Stimulated activated CD4-positive, alpha-beta T cell treated with anti-CD3 and anti-CD28 coated beads, Interleukin-12 subunit alpha, Interleukin-12 subunit beta, amount 100 ng/mL, for 48 hours (primary cell): ENCODE measurements at regions not wholly inside any gene's neighbourhood (a gene's known extent, or its start where the extent isn't known, plus 50 kb on each side); places are given as distances from the start of the nearest gene placed in this dataset.
A peak's percentile ranks its signal among the peaks of the same experiment; 100 is the strongest.

Experiments used
- DNase-seq, 3 donors: peaks; one replicate each; pipeline ENCODE4 v3.0.0-alpha.2; 2020; ENCODE audit warnings: low read depth in 2 of 3, low spot score in 1 of 3

DNA sequence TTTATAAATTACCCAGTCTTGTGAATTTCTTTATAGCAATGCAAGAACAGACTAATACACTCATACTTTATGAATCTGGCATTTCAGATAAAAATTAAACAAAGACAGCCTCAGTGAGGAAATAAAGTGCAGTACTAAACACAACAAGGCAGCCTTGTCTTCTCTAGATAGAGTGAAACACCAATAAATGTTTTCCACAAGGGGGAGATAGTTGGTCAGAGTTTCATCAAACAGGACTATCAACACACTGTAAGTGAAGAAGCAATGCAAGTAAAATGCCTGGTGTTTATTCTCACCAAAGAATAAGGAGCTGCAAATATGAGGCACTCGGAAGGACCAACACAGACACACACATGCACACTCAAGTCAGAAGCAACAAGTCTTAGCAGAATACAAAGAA lies 62.8 kb downstream of the FAM9B start:
- no peak for DNase-seq

- DNase-seq: no peak
These were observed 64.5 kb downstream of the FAM9B start for GRCh38 chrX:8969378-8969777.

DNA sequence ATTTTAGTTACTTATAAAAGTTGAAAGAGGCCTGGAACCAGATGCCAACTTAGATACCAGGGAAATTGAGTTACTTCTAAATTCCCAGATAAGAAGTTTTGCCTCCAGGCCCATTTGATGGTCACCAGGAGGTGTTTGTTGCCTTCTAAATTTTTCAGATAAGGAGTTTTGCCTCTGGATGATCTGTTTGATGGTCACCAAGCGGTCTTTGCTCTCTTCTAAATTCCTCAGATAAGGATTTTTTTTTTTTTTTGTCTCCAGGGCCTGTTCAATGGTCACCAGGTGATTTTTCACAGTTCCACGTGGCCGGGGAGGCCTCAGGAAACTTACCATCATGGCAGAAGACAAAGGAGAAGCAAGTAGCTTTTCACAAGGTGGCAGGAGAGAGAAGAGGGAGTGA lies 66.5 kb downstream of the FAM9B start:
- no peak for DNase-seq

DNA sequence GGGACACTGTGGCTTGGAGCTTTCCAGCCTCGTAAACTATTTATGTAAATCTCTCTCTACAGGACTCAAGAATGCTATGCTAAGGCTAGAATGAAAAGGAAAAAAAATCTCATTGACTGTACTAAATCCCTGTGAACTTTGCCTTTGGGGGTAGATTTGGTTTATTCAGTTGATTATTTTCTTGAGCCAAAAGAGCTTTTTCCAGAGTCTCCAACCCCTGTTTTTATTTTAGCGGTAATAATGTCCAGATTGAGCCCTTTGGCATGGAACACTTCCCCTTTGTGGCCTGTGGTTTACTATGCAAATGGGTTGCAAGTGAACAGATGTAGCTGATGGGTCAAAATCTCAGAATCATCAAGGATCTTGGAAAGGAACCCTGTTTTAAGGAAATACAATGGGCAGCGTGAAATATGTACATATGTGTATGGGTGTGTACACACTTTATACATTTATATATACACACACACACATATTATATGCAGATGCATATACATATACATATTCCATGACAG lies 72.9 kb downstream of the FAM9B start:
- no peak for DNase-seq

DNA sequence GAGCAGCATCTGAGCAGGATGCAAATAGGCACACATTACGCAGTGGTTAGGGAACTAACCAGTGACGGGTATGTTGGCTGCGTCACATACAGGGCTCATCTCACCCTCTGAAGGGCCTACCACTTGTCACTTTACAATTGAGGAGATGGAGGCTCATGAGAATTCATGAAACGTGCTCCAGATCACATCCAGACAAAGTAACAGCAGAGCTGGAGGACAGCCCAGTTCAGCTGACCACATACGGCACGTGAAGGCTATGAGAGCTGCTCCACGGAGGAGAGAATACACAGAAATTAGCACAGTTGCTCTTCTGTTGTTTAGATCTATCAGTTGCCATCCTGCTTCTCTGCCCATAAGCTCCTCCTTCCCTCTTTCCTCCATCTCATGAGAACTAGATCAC lies 78.4 kb downstream of the FAM9B start:
- DNase-seq: no peak

- DNase-seq: no peak
These were observed 87.4 kb downstream of the FAM9B start for GRCh38 chrX:8946563-8946962.

- no peak for DNase-seq
These were observed 94.6 kb downstream of the FAM9B start for GRCh38 chrX:8939322-8939721.

GRCh38 chrX:8927701-8928100 lies 106.2 kb downstream of the FAM9B start:
- DNase-seq: no peak

GRCh38 chrX:8927066-8927635 lies 106.8 kb downstream of the FAM9B start:
- DNase-seq: no peak

- DNase-seq: no peak
These were observed 112.3 kb downstream of the FAM9B start for GRCh38 chrX:8921615-8922014.

DNA sequence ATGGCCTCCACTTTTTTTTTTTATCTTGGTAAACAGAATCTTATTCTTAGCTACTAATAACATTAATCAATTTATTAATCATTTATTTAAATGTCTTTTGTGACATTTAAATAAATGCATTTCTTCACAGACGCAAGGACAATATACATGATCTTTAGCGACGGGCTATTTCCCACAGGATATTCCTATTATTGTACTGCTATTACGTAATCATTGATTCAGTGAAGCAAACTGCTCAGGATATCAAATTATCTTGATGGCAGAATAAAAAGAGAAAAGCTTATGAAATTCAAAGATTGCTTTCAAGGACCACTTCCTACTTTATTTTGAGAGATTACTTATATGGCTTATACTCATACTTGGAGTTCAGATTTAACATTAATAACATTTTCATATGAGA lies 114.1 kb downstream of the FAM9B start:
- DNase-seq: no peak

DNA sequence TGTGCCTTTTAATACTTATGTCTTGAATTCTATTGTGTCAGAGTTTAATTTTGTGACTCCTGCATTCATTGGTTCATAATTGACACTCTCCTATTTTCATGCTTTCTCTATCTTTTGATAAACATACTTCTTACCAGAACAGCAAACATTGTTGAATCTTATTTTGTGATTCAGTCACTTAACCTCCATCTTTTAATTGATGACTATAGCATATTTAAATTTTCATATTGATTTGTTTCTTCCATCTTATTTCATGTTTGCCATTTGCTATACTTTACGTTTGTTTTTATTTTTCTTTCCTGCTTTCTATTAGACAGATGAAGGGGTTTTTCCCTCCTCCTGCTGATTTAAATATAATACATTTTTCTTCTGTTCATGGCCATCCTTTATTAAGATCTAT lies 115.5 kb upstream of the FAM9A start:
- no peak for DNase-seq

DNA sequence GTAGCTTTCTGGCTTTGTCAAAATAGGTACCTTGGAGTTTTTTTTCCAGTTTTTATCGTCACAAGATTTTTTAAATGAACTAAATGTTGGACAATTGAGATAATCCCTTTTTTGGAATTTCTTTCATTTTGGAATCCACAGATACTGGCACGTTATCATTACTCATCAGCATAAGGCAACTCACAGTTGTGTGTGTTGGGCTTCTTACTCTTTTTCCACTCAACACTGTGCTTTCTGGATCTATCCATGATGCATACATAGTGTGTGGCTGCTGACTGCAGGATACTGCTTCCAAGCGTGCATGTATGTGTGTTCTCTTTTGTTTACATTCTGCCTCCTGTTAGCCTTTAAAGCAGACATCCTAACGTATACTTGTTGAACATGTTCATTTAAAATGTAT lies 113.5 kb upstream of the FAM9A start:
- no peak for DNase-seq

DNA sequence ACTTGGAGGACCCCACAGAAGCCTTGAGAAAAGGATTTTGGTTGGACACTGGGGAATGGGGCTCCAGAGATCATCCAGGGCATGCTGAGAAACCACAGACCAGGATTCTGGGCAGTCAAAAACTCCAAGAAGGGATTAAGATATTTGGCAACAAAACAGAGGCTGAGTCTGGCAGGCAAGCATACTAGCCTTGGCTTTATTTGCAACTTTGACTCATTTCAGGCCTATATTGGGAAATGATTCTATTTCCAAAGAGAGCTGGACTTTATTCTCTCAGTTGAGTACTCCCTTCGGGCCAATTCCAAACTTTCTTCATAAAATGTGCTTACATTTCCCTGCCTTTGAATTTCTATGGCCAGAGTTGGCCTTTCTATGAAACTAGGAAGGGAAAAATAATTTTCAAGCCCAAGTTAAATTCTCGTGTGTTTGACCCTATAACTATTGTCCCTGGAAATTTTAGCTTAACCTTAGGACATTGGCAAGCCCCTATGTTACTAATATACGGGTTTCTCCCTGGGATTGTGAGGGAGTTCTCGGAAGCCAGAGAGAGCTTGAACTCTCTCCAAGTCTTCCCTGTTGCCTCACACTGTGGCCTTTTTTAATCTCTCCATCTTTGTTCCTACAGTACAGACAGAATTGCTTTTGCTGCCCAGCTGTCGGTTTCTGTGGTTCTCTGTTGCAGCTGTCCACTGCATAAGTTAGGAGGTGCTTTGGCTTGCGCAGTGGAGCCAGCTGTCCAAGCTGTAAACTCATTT lies 112.6 kb upstream of the FAM9A start:
- no peak for DNase-seq

- DNase-seq: no peak
These were observed 106.5 kb upstream of the FAM9A start for GRCh38 chrX:8907688-8908087.

DNA sequence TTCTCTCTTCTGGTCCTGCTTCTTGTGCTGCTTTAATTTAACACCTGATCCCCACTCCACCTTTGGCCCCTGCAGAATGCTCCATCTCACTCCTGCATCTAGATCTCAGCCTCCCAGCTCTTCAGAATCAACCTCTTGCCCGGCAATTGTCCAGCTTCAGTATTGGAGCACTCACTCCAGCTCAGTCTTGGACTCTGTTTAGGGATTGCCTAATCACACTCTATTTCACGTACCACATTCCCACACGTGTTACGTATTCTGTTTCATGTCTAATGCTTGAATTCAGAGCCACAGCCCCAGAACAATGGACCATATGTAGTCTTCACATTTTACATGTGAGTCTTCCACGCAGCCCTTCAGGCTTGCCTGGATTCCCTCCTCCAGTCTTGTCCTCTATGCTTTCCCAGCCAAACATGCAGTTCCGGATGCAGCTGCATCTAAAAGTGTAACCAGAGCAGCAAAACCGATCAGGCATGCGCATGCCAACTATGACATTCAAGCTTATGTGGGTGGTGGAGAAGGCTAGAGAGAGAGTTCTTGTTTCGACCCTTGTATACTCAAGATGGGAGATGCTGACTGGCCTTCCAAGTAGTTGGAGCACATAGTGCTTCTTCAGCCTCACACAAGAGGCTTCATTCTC lies 105.2 kb upstream of the FAM9A start:
- no peak for DNase-seq

GRCh38 chrX:8897259-8897658 lies 96.1 kb upstream of the FAM9A start:
- DNase-seq: no peak

DNA sequence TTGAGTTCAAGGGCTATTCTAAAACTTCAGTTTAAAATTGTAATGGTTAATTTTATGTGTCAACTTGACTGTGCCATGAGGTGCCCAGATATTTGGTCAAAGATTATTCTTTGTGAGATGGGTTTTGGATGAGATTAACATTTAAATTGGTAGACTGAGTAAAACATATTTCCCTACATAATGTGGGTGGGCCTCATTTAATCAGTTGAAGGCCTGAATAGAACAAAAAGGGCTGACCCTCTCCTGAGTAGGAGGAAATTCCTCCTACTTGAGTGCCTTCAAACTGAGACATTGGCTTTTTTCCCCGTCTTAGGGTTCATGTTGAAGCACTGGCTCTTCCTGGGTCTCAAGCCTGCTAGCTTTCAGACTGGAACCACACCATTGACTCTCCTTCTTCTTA lies 89.6 kb upstream of the FAM9A start:
- no peak for DNase-seq

DNA sequence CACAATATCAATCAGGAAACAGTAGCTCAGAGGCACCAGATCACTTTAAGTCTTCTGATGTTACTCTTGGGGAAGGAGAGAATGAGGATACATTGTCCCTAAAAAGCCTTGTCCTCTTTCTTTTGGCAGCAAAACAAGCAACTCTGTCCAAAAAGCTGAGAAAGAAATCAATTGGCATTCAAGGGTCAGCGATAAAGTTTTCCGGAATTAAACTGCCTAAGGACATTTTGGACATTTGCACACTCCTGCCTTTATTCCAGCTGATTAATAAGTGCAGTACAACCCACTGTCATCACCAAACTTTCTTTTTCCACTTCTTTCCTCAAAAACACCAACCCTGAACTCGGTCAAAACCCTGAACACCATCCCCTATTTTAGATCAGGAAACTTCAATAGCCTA lies 85.8 kb upstream of the FAM9A start:
- no peak for DNase-seq

GRCh38 chrX:8879750-8880149 lies 78.6 kb upstream of the FAM9A start:
- peak in 2 of 3 donors; percentile 1 to 19 for DNase-seq

- no peak for DNase-seq
These were observed 72.8 kb upstream of the FAM9A start for GRCh38 chrX:8873956-8874355.

DNA sequence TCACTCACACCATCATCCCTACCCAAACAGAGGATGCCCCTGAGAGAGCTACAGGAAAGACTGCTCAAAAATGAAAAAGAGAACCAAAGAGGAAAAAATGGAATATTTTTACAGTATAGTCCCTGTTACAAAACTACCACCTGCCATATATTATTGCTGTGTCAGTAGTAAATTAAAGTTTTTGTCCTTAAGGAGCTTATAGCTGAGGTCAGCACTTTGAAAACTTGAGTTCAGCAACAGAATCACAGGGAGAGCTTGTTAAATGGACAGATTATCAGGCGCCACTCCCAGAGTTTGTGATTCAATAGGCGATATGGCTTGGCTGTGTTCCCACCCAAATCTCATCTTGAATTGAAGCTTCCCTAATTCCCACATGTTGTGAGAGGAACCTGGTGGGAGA lies 71.9 kb upstream of the FAM9A start:
- no peak for DNase-seq

- no peak for DNase-seq
These were observed 69.2 kb upstream of the FAM9A start for GRCh38 chrX:8870411-8870810.
